HS-27A (cell line): ENCODE measurements at regions not wholly inside any gene's neighbourhood (a gene's known extent, or its start where the extent isn't known, plus 50 kb on each side); places are given as distances from the start of the nearest gene placed in this dataset.

Experiments
- DNase-seq: peaks from one replicate; pipeline ENCODE4 v3.0.0-alpha.2; 2012; ENCODE audit warnings: low read depth, missing footprints

- no peak for DNase-seq
Observed at GRCh38 chr2:21501376-21502027, 377.7 kb downstream of the TDRD15 start.

DNA sequence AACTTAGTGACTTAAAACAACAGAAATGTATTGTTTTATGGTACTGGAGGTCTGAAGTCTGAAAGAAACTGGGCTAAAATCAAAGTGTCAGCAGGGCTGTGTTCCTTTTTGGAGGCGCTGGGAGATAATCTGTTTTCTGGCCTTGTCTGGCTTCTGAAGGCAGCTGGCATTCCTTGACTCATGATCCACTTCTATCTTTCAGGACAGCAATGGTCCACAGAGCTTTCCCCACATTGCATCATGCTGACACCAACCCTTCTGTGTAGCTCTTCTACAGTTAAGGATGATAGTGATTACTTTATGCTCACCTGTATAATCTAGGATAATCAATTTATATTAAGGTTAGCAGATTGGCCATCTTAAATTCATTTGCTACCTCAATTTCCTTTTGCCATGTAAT is 392.1 kb downstream of the TDRD15 start:
- no peak for DNase-seq

DNA sequence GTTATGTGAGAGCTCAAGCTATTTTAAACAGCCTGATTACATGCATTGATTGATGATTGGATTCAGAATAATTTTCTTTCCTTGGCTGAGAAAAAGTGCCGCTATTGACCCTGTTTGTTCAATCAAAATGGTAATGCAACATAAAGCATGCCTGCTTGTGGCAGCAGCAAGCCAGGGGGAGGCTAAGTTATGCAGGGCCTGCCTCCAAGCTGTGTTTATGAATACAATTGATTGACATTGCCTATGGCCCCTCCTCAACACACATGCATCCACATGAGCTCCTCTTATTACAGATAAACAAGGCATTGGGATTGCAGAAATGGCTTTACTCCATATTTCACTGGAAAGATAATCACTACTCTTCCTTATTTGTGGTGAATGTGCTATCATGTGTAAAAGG is 395.6 kb downstream of the TDRD15 start:
- DNase-seq, result no peak

DNA sequence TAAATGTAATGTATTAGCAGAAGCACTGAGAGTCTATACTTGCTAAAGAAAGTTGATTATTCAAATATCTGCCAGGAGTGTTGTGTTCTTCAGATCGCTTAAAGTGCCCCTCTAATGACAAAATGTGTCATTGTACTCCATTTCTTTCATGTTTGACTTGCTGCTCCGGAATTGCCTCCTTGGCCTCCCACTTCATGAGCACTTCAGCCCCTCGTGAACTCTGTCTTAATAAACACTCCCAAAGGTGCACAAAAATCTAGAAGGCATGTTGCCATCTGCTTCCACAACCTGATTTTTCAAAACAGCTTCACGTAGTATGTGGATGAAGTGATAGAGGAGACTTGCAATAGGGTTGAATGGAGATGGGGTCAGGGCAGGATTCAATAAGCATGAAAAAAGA is 396.1 kb downstream of the TDRD15 start:
- no peak for DNase-seq

DNA sequence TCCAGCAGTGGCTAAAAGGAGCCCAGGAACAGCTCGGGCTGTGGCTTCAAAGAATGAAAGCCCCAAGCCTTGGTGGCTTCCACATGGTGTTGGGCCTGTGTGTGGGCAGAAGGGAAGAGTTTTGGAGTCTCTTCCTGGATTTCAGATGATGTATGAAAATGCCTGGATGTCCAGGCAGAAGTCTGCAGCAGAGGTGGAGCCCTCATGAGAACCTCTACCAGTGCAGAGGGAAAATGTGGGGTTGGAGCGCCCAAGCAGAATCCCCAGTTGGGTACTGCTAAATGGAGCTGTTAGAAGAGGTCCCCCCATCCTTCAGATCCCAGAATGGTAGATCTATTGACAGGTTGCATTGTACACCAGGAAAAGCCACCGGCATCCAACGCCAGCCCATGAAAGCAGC is 412.1 kb downstream of the TDRD15 start:
- no peak for DNase-seq

GRCh38 chr2:21539685-21540084 is 415.9 kb downstream of the TDRD15 start:
- no peak for DNase-seq

- no peak for DNase-seq
Observed at GRCh38 chr2:21543630-21544029, 419.9 kb downstream of the TDRD15 start.

DNA sequence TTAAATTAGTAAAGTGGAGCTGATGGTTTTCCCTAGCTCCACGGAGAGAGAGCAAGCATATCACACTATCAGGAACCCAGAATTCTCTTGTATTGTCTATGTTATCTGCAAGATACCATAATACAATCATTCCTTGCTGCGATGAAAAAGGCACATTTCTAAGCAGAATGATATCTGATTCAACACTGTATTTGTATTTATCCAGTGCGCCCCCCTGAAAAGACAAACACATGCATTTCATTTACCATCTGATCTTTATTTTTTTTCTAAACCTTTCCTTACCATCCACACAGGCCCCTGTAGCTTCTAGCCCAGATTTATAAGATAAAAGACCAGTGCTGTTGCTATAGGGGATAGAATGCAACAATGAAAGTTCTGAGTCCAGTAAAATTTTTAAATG is 420.6 kb downstream of the TDRD15 start:
- no peak for DNase-seq

- DNase-seq, result no peak
Observed at GRCh38 chr2:21552981-21553380, 429.2 kb downstream of the TDRD15 start.

GRCh38 chr2:21559351-21559750 is 435.6 kb downstream of the TDRD15 start:
- DNase-seq, result no peak

DNA sequence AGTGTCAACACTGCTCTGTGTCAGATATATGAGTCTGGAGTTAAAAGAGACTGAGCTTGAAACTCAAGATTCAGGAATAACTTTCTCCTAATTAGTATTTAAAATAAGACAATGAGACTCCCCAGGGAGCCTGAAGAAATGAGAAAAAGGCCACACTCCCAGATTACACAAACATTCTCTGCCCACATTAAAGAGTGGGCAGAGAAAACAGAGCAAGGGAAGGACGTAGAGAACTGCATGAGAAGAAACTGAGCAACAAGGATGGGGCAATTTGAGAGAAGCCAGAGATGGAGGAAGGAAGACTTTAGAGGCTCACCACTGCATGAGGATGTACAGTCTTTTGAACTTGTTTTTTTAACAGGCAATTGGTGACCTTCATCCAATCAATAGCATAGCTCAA is 438.2 kb downstream of the TDRD15 start:
- no peak for DNase-seq

DNA sequence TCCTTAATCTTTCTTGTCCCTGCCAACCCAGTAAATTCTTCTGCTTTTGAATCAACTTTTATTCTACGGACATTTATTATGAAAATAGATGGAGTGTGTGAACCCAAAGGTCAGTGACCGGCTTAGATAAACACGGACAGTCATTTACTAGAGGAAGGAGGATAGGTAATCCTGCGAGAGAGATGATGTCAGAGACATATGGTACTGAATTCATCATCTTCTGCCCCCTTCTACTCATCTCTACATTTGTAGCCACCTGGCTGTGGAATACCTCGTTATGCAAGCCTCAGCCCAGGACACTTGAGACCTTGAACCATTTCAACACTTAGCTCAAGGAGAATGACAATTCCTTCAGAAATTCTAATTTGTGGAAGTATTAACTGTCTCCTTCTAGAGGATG is 443.6 kb downstream of the TDRD15 start:
- DNase-seq, result no peak

- no peak for DNase-seq
Observed at GRCh38 chr2:21571686-21572085, 447.9 kb downstream of the TDRD15 start.

GRCh38 chr2:21580391-21580790 is 456.6 kb downstream of the TDRD15 start:
- no peak for DNase-seq

- DNase-seq, result no peak
Observed at GRCh38 chr2:21585881-21586280, 462.1 kb downstream of the TDRD15 start.

DNA sequence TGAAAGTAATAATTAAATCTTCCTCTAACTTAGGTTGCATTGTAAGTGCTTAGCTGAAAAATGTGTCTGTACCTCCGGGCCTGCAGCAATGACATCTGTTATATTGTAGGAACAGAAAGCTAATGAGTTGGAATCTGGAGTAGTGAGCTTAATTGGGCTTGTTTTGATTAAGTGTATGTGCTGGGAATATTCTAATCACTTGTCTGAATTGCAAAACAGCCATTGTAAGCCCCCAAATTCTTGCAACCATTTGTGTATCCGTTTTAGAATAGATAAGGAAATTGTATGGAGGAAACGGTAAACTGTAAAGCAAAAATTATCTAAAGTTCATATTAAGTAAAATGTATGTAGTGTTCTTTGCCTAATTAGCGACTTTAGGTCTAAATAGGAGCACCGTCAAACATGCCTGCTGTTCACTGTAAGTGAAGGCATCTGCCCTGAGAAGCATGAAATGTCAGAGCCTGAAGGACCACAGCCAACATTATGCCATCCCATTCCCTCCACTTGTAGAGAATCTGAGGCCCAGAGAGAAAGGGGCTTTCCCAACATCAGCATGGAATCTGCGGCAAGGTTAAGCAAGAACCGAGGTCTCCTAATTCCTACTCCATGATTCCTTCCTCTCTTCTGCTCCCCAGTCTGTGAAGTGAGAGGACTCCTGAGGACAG is 466.4 kb downstream of the TDRD15 start:
- no peak for DNase-seq

DNA sequence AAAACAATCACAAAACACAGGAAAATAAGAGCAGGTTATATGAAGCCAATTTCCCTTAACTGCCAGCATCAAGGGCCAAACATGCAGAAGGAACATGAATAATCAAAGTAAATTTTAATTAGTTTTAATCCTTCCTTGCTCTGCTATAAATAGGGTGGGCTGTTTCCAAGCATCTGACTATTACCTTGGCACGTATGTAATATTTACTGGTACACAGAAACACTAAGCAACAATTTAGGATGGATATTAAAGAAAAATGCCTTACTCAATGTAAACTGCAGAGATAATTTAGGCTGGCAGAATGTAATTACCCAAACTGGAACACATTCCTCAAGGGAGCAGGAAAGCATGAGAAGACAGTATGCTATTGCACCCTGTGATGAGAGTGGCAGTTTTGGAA is 468.2 kb downstream of the TDRD15 start:
- DNase-seq, result no peak

GRCh38 chr2:21599417-21599816 is 475.6 kb downstream of the TDRD15 start:
- DNase-seq, result no peak

GRCh38 chr2:21602789-21603188 is 479.0 kb downstream of the TDRD15 start:
- DNase-seq, result no peak

GRCh38 chr2:21607572-21607971 is 483.8 kb downstream of the TDRD15 start:
- DNase-seq, result no peak

GRCh38 chr2:21610304-21610703 is 486.5 kb downstream of the TDRD15 start:
- no peak for DNase-seq

- DNase-seq, result no peak
Observed at GRCh38 chr2:21617885-21618434, 494.2 kb downstream of the TDRD15 start.

GRCh38 chr2:21620771-21621170 is 497.0 kb downstream of the TDRD15 start:
- no peak for DNase-seq

GRCh38 chr2:21627938-21628337 is 504.2 kb downstream of the TDRD15 start:
- DNase-seq, result no peak
